Heart right ventricle (tissue), 16 donors: ENCODE measurements at regions not wholly inside any gene's neighbourhood (a gene's known extent, or its start where the extent isn't known, plus 50 kb on each side); places are given as distances from the start of the nearest gene placed in this dataset.

ENCODE experiments used
- ATAC-seq, 8 donors: fragments of 200-7000 bp; cut with Tn5 transposase; one replicate each; pipeline ENCODE4 v1.9.1; 2020; ENCODE audit warnings: mild to moderate bottlenecking in 8 of 8, moderate library complexity in 8 of 8, moderate number of reproducible peaks in 1 of 8
- DNase-seq, 2 donors: peaks; one replicate each; pipeline ENCODE4 v3.0.0-alpha.2; 2020
- H3K27ac ChIP-seq, 10 donors: fragments of 200-600 bp; sonication (generic) in 2 of 10; one replicate each; pipeline versions ENCODE4 v1.5.0 to v1.8.0; 2020 to 2022; ENCODE audit warnings: mild to moderate bottlenecking in 3 of 10
- H3K27me3 ChIP-seq, 7 donors: fragments of 200-600 bp; one replicate each; pipeline ENCODE4 v1.8.0; 2021 to 2022; ENCODE audit warnings: mild to moderate bottlenecking in 2 of 7
- H3K36me3 ChIP-seq, 9 donors: fragments of 200-600 bp; sonication (generic) in 1 of 9; one replicate each; pipeline versions ENCODE4 v1.5.0 to v1.8.0; 2020 to 2022; ENCODE audit warnings: mild to moderate bottlenecking in 2 of 9
- H3K4me1 ChIP-seq, 9 donors: fragments of 200-600 bp; sonication (generic) in 1 of 9; one replicate each; pipeline versions ENCODE4 v1.5.0 to v1.8.0; 2020 to 2022; ENCODE audit warnings: mild to moderate bottlenecking in 4 of 9
- H3K4me3 ChIP-seq, 10 donors: fragments of 200-600 bp; sonication (generic) in 2 of 10; one replicate each; pipeline versions ENCODE4 v1.5.0 to v1.8.0; 2020 to 2022; ENCODE audit warnings: mild to moderate bottlenecking in 7 of 10, moderate library complexity in 2 of 10
- H3K9me3 ChIP-seq, 11 donors: fragments of 200-600 bp in 10 of 11; sonication (generic) in 2 of 11; one replicate each; pipeline versions ENCODE4 v1.5.0 to v1.8.0; 2013 to 2022; ENCODE audit warnings: mild to moderate bottlenecking in 2 of 11, control low read depth in 1 of 11, moderate library complexity in 1 of 11
- CTCF ChIP-seq, 9 donors: fragments of 200-600 bp; sonication (generic) in 2 of 9; IDR thresholded peaks; one replicate each; pipeline versions ENCODE4 v1.5.0 to v1.8.0; 2021 to 2022; ENCODE audit warnings: antibody characterized with exemption in 9 of 9, mild to moderate bottlenecking in 5 of 9, moderate library complexity in 1 of 9
- WGBS, 2 donors: extraction: QIAGEN DNeasy Blood & Tissue Kit; methylation state at CpG; one replicate each; pipeline ENCODE4 v1.1.7; 2013; ENCODE audit warnings: inconsistent platforms in 1 of 2; 5-methylcytosine and 5-hydroxymethylcytosine counted together
- intact Hi-C, 10 donors: fragments of 100-400 bp; cut with DNase I; formaldehyde crosslinking; loops; one replicate each; pipeline versions ENCODE4 v1.11.1 to v1.14.2; 2022
- donor health status: Arrhythmogenic right ventricular cardiomyopathy.
- donor health status: ischemic (EF 13 %, LVEDD 7.1; RV severe dilation, severe dysfunction).
- donor health status: healthy with polysubstance abuse.
- donor health status: DM: no; HTN: yes; CAD: no.
- donor health status: DM: no; HTN: no; CAD: no.
- donor health status: ischemic (EF 25% LVEDD 6.9; RV normal size, moderate dysfunction).
- donor health status: ischemic (EF 25% LVEDD 5.7; RV mildly dilated, moderate dysfunction).
- donor health status: healthy.
- donor health status: DM: yes; HTN: yes; CAD: no.
- donor health status: Ischemic cardiomyopathy.
- donor health status: ischemic (EF 35%, LVEDD 5.7; RV mildly dilated, moderate dysfunction).
- donor health status: nonischemic (EF 11% LVEDD 7.7; RV severe dilation, severe dysfunction).
- donor health status: DM: yes; HTN: yes; CAD: no.
- donor health status: PGD.
- donor health status: ischemic (EF 29% LVEDD 5.4; RV normal size, mild dysfunction).
- donor health status: nonischemic (EF 23%, LVEDD 6.1; RV moderate dilation, normal function).

GRCh38 chr5:141743866-141744272, 61.8 kb upstream of the ARAP3 start:
- peaks cover 0 to 10% (median 0%) of the 10 kb centered on the region in 7 donors for H3K27me3 ChIP-seq
- no peak overlapping the region for H3K4me3 ChIP-seq
- ATAC-seq (no peak), DNase-seq (no peak)
- H3K9me3 ChIP-seq: no peaks in the 10 kb centered on the region
- WGBS, 2 donors: 28 to 43% methylated on average over 4 of the region's 4 CpGs
- TF ChIP-seq CTCF (IDR thresholded peaks at IDR 0.05): no peak
- peaks cover 0 to 12% (median 5%) of the 10 kb centered on the region in 9 donors for H3K4me1 ChIP-seq
- intact Hi-C loops: no loop called here
- no peaks in the 10 kb centered on the region for H3K36me3 ChIP-seq
- no peak overlapping the region for H3K27ac ChIP-seq

GRCh38 chr5:141742866-141743851, 61.1 kb upstream of the ARAP3 start:
- Histone ChIP-seq H3K27me3 (peaks cover 0 to 4% (median 0%) of the 10 kb centered on the region in 7 donors), H3K27ac (no peak overlapping the region), H3K36me3 (no peaks in the 10 kb centered on the region), H3K4me3 (no peak overlapping the region), H3K9me3 (no peaks in the 10 kb centered on the region), H3K4me1 (peaks cover 0 to 11% (median 5%) of the 10 kb centered on the region in 9 donors)
- DNase-seq: no peak
- WGBS, 2 donors: 34% methylated on average over 18 of the region's 18 CpGs
- intact Hi-C loops: no loop called here
- no peak for TF ChIP-seq CTCF (IDR thresholded peaks at IDR 0.05)
- no peak for ATAC-seq

GRCh38 chr5:141742144-141742543, 60.1 kb upstream of the ARAP3 start:
- ATAC-seq: no peak
- whole genome bisulfite sequencing, 2 donors: 84 to 100% methylated on average over 1 of the region's 1 CpG

DNA sequence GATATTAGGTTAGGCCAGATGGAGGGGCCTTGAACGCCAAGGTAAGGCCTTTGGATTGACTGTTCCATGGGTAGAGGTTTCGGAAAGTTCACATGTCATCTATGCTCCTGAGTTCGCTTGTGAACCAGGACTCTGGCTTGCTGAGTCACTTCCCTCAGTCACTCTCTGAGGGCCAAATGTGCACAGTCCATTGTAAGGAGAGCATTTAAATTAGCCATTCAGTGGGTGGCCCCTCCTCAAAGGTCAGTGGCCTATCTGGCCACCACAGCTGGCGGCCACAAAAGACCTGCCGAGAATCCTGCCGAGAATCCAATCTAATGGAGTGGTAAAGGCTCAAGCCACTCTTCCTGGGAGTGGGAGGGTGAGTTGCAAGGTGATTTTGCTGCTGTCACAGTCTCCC, 58.9 kb upstream of the ARAP3 start:
- Histone ChIP-seq H3K4me1 (no peaks in the 10 kb centered on the region), H3K36me3 (no peaks in the 10 kb centered on the region), H3K9me3 (no peaks in the 10 kb centered on the region), H3K4me3 (no peak overlapping the region), H3K27ac (no peak overlapping the region), H3K27me3 (peaks cover 0 to 3% (median 0%) of the 10 kb centered on the region in 7 donors)
- intact Hi-C loops: no loop called here
- DNase-seq (no peak), ATAC-seq (no peak)
- 85 to 87% methylated on average over 6 of the region's 6 CpGs for WGBS, 2 donors
- no peak for TF ChIP-seq CTCF (IDR thresholded peaks at IDR 0.05)

More at GRCh38 chr5:141742144-141742543, 60.1 kb upstream of the ARAP3 start:
- TF ChIP-seq CTCF (IDR thresholded peaks at IDR 0.05): no peak
- Histone ChIP-seq H3K27me3 (peaks cover 0 to 3% (median 0%) of the 10 kb centered on the region in 7 donors), H3K36me3 (no peaks in the 10 kb centered on the region), H3K9me3 (no peaks in the 10 kb centered on the region), H3K4me1 (peaks cover 0 to under 1% (median 0%) of the 10 kb centered on the region in 9 donors), H3K27ac (no peak overlapping the region), H3K4me3 (no peak overlapping the region)
- no peak for DNase-seq
- intact Hi-C loops: no loop called here
